ENCODE measurements at regions not wholly inside any gene's neighbourhood (a gene's known extent, or its start where the extent isn't known, plus 50 kb on each side); places are given as distances from the start of the nearest gene placed in this dataset.

DNA sequence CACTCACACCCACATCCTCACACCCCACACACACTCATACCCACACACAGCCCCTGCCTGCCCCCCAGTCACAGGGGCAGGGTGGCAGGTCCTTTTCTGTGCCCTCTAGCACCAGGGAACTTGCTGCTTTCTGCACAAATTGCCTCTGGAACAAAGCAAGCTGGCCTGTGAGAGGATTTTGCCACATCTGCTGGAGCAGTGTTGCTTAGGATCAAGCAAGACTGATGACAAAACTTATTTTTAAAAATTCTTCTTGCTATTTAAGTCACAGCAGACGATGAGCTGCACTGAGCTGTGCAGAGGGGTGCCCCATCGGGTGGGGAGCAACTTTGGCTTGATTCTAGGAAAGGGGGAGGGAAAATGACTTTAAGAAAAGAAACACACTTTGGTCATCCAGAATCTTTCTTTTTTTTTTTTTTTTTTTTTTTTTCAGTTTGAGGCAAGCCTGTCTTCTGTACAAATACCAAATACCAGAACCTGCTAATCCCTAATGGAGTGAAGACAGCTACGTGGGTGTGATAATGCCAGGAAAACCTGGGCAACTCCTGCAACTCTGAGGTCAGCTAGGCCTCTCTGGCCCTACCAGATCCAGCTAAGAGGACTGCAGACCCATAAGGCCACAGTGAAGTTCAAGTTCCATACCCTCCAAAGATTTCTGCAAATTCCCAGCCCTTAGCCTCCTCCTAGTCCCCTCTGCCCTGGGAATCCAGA is 195.3 kb downstream of the ABHD5 start:
- no peak for TF ChIP-seq POLR2A (IDR thresholded peaks at IDR 0.05; ENCODE audit: low read length)
- TF ChIP-seq GATA1 (IDR thresholded peaks at IDR 0.05; ENCODE audit: low read depth, low read length) = no peak
